EL (cell line): ENCODE measurements at regions not wholly inside any gene's neighbourhood (a gene's known extent, or its start where the extent isn't known, plus 50 kb on each side); places are given as distances from the start of the nearest gene placed in this dataset.
A peak's percentile ranks its signal among the peaks of the same experiment; 100 is the strongest.
"Not testable (repeated sequence)": the region's sequence is repeated elsewhere in the genome, so short reads cannot be mapped to it uniquely, and the experiment has no call there.

Experiments used
- DNase-seq: peaks from one replicate; pipeline ENCODE4 v3.0.0-alpha.2; 2016

- no peak for DNase-seq
Measured at GRCh38 chr5:94025788-94026473, 284.5 kb upstream of the POU5F2 start.

GRCh38 chr5:94024620-94025019 lies 283.2 kb upstream of the POU5F2 start:
- DNase-seq, result no peak

- peak; percentile 3 for DNase-seq
Measured at GRCh38 chr5:94024101-94024500, 282.7 kb upstream of the POU5F2 start.

- DNase-seq, result peak; percentile 60
Measured at GRCh38 chr5:94021246-94021645, 279.8 kb upstream of the POU5F2 start.

- DNase-seq, result peak; percentile 32
Measured at GRCh38 chr5:94017579-94017978, 276.2 kb upstream of the POU5F2 start.

- no peak for DNase-seq
Measured at GRCh38 chr5:94010814-94011213, 269.4 kb upstream of the POU5F2 start.

- no peak for DNase-seq
Measured at GRCh38 chr5:94009161-94009560, 267.8 kb upstream of the POU5F2 start.

GRCh38 chr5:93998951-93999455 lies 257.6 kb upstream of the POU5F2 start:
- no peak for DNase-seq

GRCh38 chr5:93997562-93997961 lies 256.2 kb upstream of the POU5F2 start:
- DNase-seq, result no peak

GRCh38 chr5:93995126-93995621 lies 253.8 kb upstream of the POU5F2 start:
- peak; percentile 34 for DNase-seq

- no peak for DNase-seq
Measured at GRCh38 chr5:93993161-93993560, 251.8 kb upstream of the POU5F2 start.

GRCh38 chr5:93990504-93991070 lies 249.2 kb upstream of the POU5F2 start:
- DNase-seq, result no peak

- not testable (repeated sequence) for DNase-seq
Measured at GRCh38 chr5:93985940-93986570, 244.7 kb upstream of the POU5F2 start.

- DNase-seq, result no peak
Measured at GRCh38 chr5:93978222-93978621, 236.8 kb upstream of the POU5F2 start.

- no peak for DNase-seq
Measured at GRCh38 chr5:93967923-93968322, 226.5 kb upstream of the POU5F2 start.

GRCh38 chr5:93964421-93964820 lies 223.0 kb upstream of the POU5F2 start:
- no peak for DNase-seq

- DNase-seq, result no peak
Measured at GRCh38 chr5:93960042-93960441, 218.6 kb upstream of the POU5F2 start.

GRCh38 chr5:93956006-93956405 lies 214.6 kb upstream of the POU5F2 start:
- no peak for DNase-seq

- DNase-seq, result no peak
Measured at GRCh38 chr5:93954421-93955069, 213.1 kb upstream of the POU5F2 start.

- DNase-seq, result no peak
Measured at GRCh38 chr5:93953442-93953841, 212.0 kb upstream of the POU5F2 start.

- no peak for DNase-seq
Measured at GRCh38 chr5:93941897-93942296, 200.5 kb upstream of the POU5F2 start.

GRCh38 chr5:93933269-93933668 lies 191.9 kb upstream of the POU5F2 start:
- DNase-seq, result not testable (repeated sequence)

- DNase-seq, result no peak
Measured at GRCh38 chr5:93930098-93930497, 188.7 kb upstream of the POU5F2 start.
